Keratinocyte (primary cell): ENCODE measurements at regions not wholly inside any gene's neighbourhood (a gene's known extent, or its start where the extent isn't known, plus 50 kb on each side); places are given as distances from the start of the nearest gene placed in this dataset.

Experiments
- DNase-seq: peaks from one replicate; pipeline ENCODE4 v3.0.0-alpha.2; 2011; ENCODE audit warnings: low read depth, missing footprints, low spot score
- FAIRE-seq: peaks from 2 replicates; lab custom pipeline; 2011; peaks lifted over from hg19 to GRCh38; lab: Jason Lieb, UNC
- H2AFZ ChIP-seq: 2 replicates; pipeline ENCODE4 v1.6.0; 2012; ENCODE audit warnings: low read length, control low read depth, inconsistent platforms; ENCODE audit not compliant: control insufficient read depth
- H3K27ac ChIP-seq: 2 replicates; pipeline ENCODE4 v1.5.1; 2011; ENCODE audit warnings: low read length; ENCODE audit not compliant: control insufficient read depth, insufficient read depth
- H3K27me3 ChIP-seq: 3 replicates; pipeline ENCODE4 v1.6.0; 2011; ENCODE audit warnings: low read length; ENCODE audit not compliant: control insufficient read depth, insufficient read depth; ENCODE audit errors: extremely low read depth
- H3K36me3 ChIP-seq, 2 experiments: 2 replicates in 1 of 2; 3 replicates in 1 of 2; pipeline ENCODE4 v1.5.1; 2011; ENCODE audit warnings: low read length in 2 of 2, mild to moderate bottlenecking in 1 of 2; ENCODE audit not compliant: control insufficient read depth in 2 of 2, insufficient read depth in 2 of 2; ENCODE audit errors: extremely low read depth in 1 of 2
- H3K4me1 ChIP-seq: 3 replicates; pipeline ENCODE4 v1.5.1; 2011; ENCODE audit warnings: low read length; ENCODE audit not compliant: control insufficient read depth, insufficient read depth; ENCODE audit errors: extremely low read depth
- H3K4me2 ChIP-seq: 3 replicates; pipeline ENCODE4 v1.6.0; 2011; ENCODE audit warnings: low read depth, low read length; ENCODE audit not compliant: control insufficient read depth, insufficient read depth; ENCODE audit errors: extremely low read depth
- H3K4me3 ChIP-seq, 3 experiments: fragments of 200-600 bp in 1 of 3; sonication (generic) in 1 of 3; 2 replicates in 2 of 3; 3 replicates in 1 of 3; pipeline ENCODE4 v1.5.1; 2011 to 2016; ENCODE audit warnings: low read length in 3 of 3, mild to moderate bottlenecking in 3 of 3, control low read depth in 2 of 3, inconsistent platforms in 1 of 3, low read depth in 1 of 3, mixed read lengths in 1 of 3, mixed run types in 1 of 3, moderate library complexity in 1 of 3; ENCODE audit not compliant: control insufficient read depth in 2 of 3, insufficient read depth in 2 of 3; ENCODE audit errors: extremely low read depth in 1 of 3
- H3K79me2 ChIP-seq: 2 replicates; pipeline ENCODE4 v1.6.0; 2012; ENCODE audit warnings: low read length; ENCODE audit not compliant: control insufficient read depth, insufficient read depth
- H3K9ac ChIP-seq: 3 replicates; pipeline ENCODE4 v1.6.0; 2011; ENCODE audit warnings: low read length; ENCODE audit not compliant: control insufficient read depth, insufficient read depth; ENCODE audit errors: extremely low read depth
- H3K9me1 ChIP-seq: 3 replicates; pipeline ENCODE4 v1.6.0; 2011; ENCODE audit warnings: low read length; ENCODE audit not compliant: control insufficient read depth, insufficient read depth; ENCODE audit errors: extremely low read depth
- H3K9me3 ChIP-seq: 2 replicates; pipeline ENCODE4 v1.5.1; 2012; ENCODE audit warnings: low read depth, low read length; ENCODE audit not compliant: control insufficient read depth
- H4K20me1 ChIP-seq: 3 replicates; pipeline ENCODE4 v1.6.0; 2011; ENCODE audit warnings: low read length; ENCODE audit not compliant: control insufficient read depth, insufficient read depth; ENCODE audit errors: extremely low read depth
- EZH2 ChIP-seq: IDR thresholded peaks from one replicate; pipeline ENCODE4 v1.6.1; 2012; ENCODE audit warnings: inconsistent platforms, mild to moderate bottlenecking, low read length, moderate library complexity
- dilution Hi-C: fragments of 300-500 bp; cut with MboI; formaldehyde crosslinking; loops from one replicate; pipeline ENCODE4 v1.7.0; 2020; ENCODE audit warnings: low sequenced_read_pairs; ENCODE audit not compliant: extremely low pct_ligation_motif_present
- TF ChIP-seq, protein P1 (sequence below), 3 experiments: IDR thresholded peaks in 1 of 3; conservative IDR thresholded peaks in 1 of 3; optimal IDR thresholded peaks in 1 of 3; 2 replicates in 2 of 3; 3 replicates in 1 of 3; pipeline versions ENCODE3 to v1.5.1; 2011; ENCODE audit warnings: low read length in 3 of 3, mild to moderate bottlenecking in 3 of 3, moderate library complexity in 2 of 3, control low read depth in 1 of 3, inconsistent platforms in 1 of 3; ENCODE audit not compliant: insufficient read depth in 2 of 3; ENCODE audit errors: extremely low read depth in 1 of 3

- FAIRE-seq (no peak), DNase-seq (no peak)
- TF ChIP-seq EZH2 = no peak
- TF ChIP-seq, protein P1, sequence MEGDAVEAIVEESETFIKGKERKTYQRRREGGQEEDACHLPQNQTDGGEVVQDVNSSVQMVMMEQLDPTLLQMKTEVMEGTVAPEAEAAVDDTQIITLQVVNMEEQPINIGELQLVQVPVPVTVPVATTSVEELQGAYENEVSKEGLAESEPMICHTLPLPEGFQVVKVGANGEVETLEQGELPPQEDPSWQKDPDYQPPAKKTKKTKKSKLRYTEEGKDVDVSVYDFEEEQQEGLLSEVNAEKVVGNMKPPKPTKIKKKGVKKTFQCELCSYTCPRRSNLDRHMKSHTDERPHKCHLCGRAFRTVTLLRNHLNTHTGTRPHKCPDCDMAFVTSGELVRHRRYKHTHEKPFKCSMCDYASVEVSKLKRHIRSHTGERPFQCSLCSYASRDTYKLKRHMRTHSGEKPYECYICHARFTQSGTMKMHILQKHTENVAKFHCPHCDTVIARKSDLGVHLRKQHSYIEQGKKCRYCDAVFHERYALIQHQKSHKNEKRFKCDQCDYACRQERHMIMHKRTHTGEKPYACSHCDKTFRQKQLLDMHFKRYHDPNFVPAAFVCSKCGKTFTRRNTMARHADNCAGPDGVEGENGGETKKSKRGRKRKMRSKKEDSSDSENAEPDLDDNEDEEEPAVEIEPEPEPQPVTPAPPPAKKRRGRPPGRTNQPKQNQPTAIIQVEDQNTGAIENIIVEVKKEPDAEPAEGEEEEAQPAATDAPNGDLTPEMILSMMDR (optimal IDR thresholded peaks at IDR 0.05 in 1 of 3, IDR thresholded peaks at IDR 0.05 in 1 of 3, conservative IDR thresholded peaks at IDR 0.05 in 1 of 3; ENCODE audit: extremely low read depth in 1 of 3, insufficient read depth in 2 of 3, low read length in 3 of 3) = no peak
- Histone ChIP-seq H3K4me3 (no peak overlapping the region), H3K4me2 (no peak overlapping the region), H3K4me1 (no peaks in the 10 kb centered on the region), H3K9me3 (no peaks in the 10 kb centered on the region), H3K27me3 (no peaks in the 10 kb centered on the region), H3K27ac (no peak overlapping the region), H3K9me1 (no peaks in the 10 kb centered on the region), H4K20me1 (no peaks in the 10 kb centered on the region), H3K36me3 (no peaks in the 10 kb centered on the region), H3K9ac (no peak overlapping the region), H3K79me2 (no peaks in the 10 kb centered on the region), H2AFZ (no peak overlapping the region)
- dilution Hi-C loops = no loop called here
These were observed 937.2 kb upstream of the FLRT2 start for GRCh38 chr14:84592770-84593169.

DNA sequence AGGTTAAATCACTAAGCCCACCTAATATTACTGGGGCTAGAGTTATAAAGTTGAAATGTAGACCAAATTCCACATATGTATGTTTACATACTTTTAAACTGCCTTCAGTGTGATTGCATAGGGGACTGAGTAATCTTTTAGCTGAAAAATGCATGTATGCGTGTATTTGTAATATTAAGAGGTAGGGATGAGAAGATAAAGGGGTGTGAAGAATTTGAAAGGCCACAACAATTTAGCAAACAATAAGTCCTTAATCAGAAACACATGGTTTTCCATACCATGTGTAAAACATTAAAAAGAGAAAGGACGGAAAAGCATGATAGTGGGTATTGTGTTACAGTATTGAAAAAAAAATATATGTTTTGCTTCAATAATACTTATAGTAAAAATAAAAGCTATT lies 919.9 kb upstream of the FLRT2 start:
- TF ChIP-seq, protein P1 (optimal IDR thresholded peaks at IDR 0.05 in 1 of 3, IDR thresholded peaks at IDR 0.05 in 1 of 3, conservative IDR thresholded peaks at IDR 0.05 in 1 of 3; ENCODE audit: extremely low read depth in 1 of 3, insufficient read depth in 2 of 3, low read length in 3 of 3) = no peak
- no peak for TF ChIP-seq EZH2
- Histone ChIP-seq H2AFZ (no peak overlapping the region), H3K4me2 (no peak overlapping the region), H3K9ac (no peak overlapping the region), H3K27ac (no peak overlapping the region), H3K36me3 (no peaks in the 10 kb centered on the region), H3K27me3 (no peaks in the 10 kb centered on the region), H3K9me1 (no peaks in the 10 kb centered on the region), H4K20me1 (no peaks in the 10 kb centered on the region), H3K4me3 (no peak overlapping the region), H3K4me1 (no peaks in the 10 kb centered on the region), H3K79me2 (no peaks in the 10 kb centered on the region), H3K9me3 (no peaks in the 10 kb centered on the region)
- FAIRE-seq (no peak), DNase-seq (no peak)
- dilution Hi-C loops = no loop called here
